Heart right ventricle (tissue), 16 donors: ENCODE measurements at regions not wholly inside any gene's neighbourhood (a gene's known extent, or its start where the extent isn't known, plus 50 kb on each side); places are given as distances from the start of the nearest gene placed in this dataset.

Experiments used
- ATAC-seq, 8 donors: fragments of 200-7000 bp; cut with Tn5 transposase; one replicate each; pipeline ENCODE4 v1.9.1; 2020; ENCODE audit warnings: mild to moderate bottlenecking in 8 of 8, moderate library complexity in 8 of 8, moderate number of reproducible peaks in 1 of 8
- DNase-seq, 2 donors: peaks; one replicate each; pipeline ENCODE4 v3.0.0-alpha.2; 2020
- H3K27ac ChIP-seq, 10 donors: fragments of 200-600 bp; sonication (generic) in 2 of 10; one replicate each; pipeline versions ENCODE4 v1.5.0 to v1.8.0; 2020 to 2022; ENCODE audit warnings: mild to moderate bottlenecking in 3 of 10
- H3K27me3 ChIP-seq, 7 donors: fragments of 200-600 bp; one replicate each; pipeline ENCODE4 v1.8.0; 2021 to 2022; ENCODE audit warnings: mild to moderate bottlenecking in 2 of 7
- H3K36me3 ChIP-seq, 9 donors: fragments of 200-600 bp; sonication (generic) in 1 of 9; one replicate each; pipeline versions ENCODE4 v1.5.0 to v1.8.0; 2020 to 2022; ENCODE audit warnings: mild to moderate bottlenecking in 2 of 9
- H3K4me1 ChIP-seq, 9 donors: fragments of 200-600 bp; sonication (generic) in 1 of 9; one replicate each; pipeline versions ENCODE4 v1.5.0 to v1.8.0; 2020 to 2022; ENCODE audit warnings: mild to moderate bottlenecking in 4 of 9
- H3K4me3 ChIP-seq, 10 donors: fragments of 200-600 bp; sonication (generic) in 2 of 10; one replicate each; pipeline versions ENCODE4 v1.5.0 to v1.8.0; 2020 to 2022; ENCODE audit warnings: mild to moderate bottlenecking in 7 of 10, moderate library complexity in 2 of 10
- H3K9me3 ChIP-seq, 11 donors: fragments of 200-600 bp in 10 of 11; sonication (generic) in 2 of 11; one replicate each; pipeline versions ENCODE4 v1.5.0 to v1.8.0; 2013 to 2022; ENCODE audit warnings: mild to moderate bottlenecking in 2 of 11, control low read depth in 1 of 11, moderate library complexity in 1 of 11
- WGBS, 2 donors: extraction: QIAGEN DNeasy Blood & Tissue Kit; methylation state at CpG; one replicate each; pipeline ENCODE4 v1.1.7; 2013; ENCODE audit warnings: inconsistent platforms in 1 of 2; 5-methylcytosine and 5-hydroxymethylcytosine counted together
- intact Hi-C, 10 donors: fragments of 100-400 bp; cut with DNase I; formaldehyde crosslinking; loops; one replicate each; pipeline versions ENCODE4 v1.11.1 to v1.14.2; 2022
- TF ChIP-seq, protein P1 (sequence below), 9 donors: fragments of 200-600 bp; sonication (generic) in 2 of 9; IDR thresholded peaks; one replicate each; pipeline versions ENCODE4 v1.5.0 to v1.8.0; 2021 to 2022; ENCODE audit warnings: antibody characterized with exemption in 9 of 9, mild to moderate bottlenecking in 5 of 9, moderate library complexity in 1 of 9
- donor health status: Arrhythmogenic right ventricular cardiomyopathy.
- donor health status: ischemic (EF 13 %, LVEDD 7.1; RV severe dilation, severe dysfunction).
- donor health status: healthy with polysubstance abuse.
- donor health status: DM: no; HTN: yes; CAD: no.
- donor health status: DM: no; HTN: no; CAD: no.
- donor health status: ischemic (EF 25% LVEDD 6.9; RV normal size, moderate dysfunction).
- donor health status: ischemic (EF 25% LVEDD 5.7; RV mildly dilated, moderate dysfunction).
- donor health status: healthy.
- donor health status: DM: yes; HTN: yes; CAD: no.
- donor health status: Ischemic cardiomyopathy.
- donor health status: ischemic (EF 35%, LVEDD 5.7; RV mildly dilated, moderate dysfunction).
- donor health status: nonischemic (EF 11% LVEDD 7.7; RV severe dilation, severe dysfunction).
- donor health status: DM: yes; HTN: yes; CAD: no.
- donor health status: PGD.
- donor health status: ischemic (EF 29% LVEDD 5.4; RV normal size, mild dysfunction).
- donor health status: nonischemic (EF 23%, LVEDD 6.1; RV moderate dilation, normal function).

DNA sequence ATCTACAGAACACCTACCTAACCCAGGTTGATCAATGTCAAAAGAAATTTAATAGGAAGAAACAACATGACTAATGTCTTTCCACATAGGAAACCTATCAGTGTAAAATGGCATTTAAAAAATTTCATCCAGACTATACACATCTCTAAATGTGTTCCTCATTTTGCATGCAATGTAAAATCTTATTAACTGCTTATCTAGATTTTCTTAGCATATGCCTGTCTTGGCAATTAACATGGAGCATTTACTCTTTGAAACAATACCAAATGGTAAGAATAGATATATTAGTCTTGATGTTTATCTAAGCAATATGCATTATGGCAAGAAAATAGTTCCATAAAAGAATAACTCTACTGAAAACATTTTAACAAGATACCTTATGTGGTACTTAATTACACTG is 199.8 kb downstream of the TRAM1L1 start:
- no peaks in the 10 kb centered on the region for H3K36me3 ChIP-seq
- intact Hi-C loops: no loop called here
- no peaks in the 10 kb centered on the region for H3K9me3 ChIP-seq
- H3K4me3 ChIP-seq: no peak overlapping the region
- H3K27ac ChIP-seq: no peak overlapping the region
- ATAC-seq (no peak), DNase-seq (no peak)
- H3K4me1 ChIP-seq: no peaks in the 10 kb centered on the region
- TF ChIP-seq, protein P1, sequence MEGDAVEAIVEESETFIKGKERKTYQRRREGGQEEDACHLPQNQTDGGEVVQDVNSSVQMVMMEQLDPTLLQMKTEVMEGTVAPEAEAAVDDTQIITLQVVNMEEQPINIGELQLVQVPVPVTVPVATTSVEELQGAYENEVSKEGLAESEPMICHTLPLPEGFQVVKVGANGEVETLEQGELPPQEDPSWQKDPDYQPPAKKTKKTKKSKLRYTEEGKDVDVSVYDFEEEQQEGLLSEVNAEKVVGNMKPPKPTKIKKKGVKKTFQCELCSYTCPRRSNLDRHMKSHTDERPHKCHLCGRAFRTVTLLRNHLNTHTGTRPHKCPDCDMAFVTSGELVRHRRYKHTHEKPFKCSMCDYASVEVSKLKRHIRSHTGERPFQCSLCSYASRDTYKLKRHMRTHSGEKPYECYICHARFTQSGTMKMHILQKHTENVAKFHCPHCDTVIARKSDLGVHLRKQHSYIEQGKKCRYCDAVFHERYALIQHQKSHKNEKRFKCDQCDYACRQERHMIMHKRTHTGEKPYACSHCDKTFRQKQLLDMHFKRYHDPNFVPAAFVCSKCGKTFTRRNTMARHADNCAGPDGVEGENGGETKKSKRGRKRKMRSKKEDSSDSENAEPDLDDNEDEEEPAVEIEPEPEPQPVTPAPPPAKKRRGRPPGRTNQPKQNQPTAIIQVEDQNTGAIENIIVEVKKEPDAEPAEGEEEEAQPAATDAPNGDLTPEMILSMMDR (IDR thresholded peaks at IDR 0.05): no peak
- H3K27me3 ChIP-seq: no peaks in the 10 kb centered on the region

DNA sequence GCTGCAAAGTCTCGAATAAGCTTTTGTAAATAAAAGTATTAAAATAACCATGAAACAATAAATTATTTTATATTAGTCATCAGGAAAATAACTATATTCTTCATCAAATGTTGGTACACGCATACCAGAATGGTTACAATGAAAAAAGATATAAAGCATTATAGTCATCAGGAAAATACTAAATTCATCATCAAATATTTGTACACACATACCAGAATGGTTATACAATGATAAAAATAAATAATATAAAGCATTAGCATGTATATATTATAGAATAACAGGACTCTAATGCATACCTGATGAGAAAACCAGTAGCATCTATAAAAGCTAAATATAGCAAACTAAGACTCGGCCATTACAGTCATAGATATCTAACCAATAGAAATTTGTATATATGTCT is 202.9 kb downstream of the TRAM1L1 start:
- no peaks in the 10 kb centered on the region for H3K9me3 ChIP-seq
- ATAC-seq: no peak
- no peaks in the 10 kb centered on the region for H3K4me1 ChIP-seq
- no peak overlapping the region for H3K27ac ChIP-seq
- TF ChIP-seq, protein P1 (IDR thresholded peaks at IDR 0.05): no peak
- DNase-seq: no peak
- no peak overlapping the region for H3K4me3 ChIP-seq
- no peaks in the 10 kb centered on the region for H3K36me3 ChIP-seq
- intact Hi-C loops: no loop called here
- WGBS, 2 donors: 86 to 90% methylated on average over 3 of the region's 3 CpGs
- no peaks in the 10 kb centered on the region for H3K27me3 ChIP-seq

DNA sequence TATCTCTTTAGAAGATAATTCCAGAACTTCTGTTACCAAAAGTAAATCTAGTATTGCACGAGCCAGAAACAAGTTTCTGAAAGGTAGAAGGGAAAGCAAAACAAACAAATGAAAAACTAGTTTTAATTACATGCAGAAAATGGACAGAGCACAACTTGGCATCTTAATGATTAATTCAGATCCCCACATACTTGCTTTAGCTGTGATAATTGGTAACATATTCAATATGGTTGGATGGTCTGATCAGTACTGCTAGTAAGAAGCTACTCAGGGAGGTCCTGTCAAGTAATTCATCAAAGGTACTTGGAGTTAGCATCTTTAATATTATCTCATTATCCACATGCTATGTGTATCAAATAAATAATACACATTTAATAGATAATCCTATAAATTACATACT is 204.3 kb downstream of the TRAM1L1 start:
- TF ChIP-seq, protein P1 (IDR thresholded peaks at IDR 0.05): no peak
- ATAC-seq (no peak), DNase-seq (no peak)
- Histone ChIP-seq H3K27ac (no peak overlapping the region), H3K36me3 (no peaks in the 10 kb centered on the region), H3K9me3 (no peaks in the 10 kb centered on the region), H3K27me3 (no peaks in the 10 kb centered on the region), H3K4me1 (no peaks in the 10 kb centered on the region), H3K4me3 (no peak overlapping the region)
- 34 to 36% methylated on average over 1 of the region's 1 CpG for WGBS, 2 donors
- intact Hi-C loops: no loop called here

DNA sequence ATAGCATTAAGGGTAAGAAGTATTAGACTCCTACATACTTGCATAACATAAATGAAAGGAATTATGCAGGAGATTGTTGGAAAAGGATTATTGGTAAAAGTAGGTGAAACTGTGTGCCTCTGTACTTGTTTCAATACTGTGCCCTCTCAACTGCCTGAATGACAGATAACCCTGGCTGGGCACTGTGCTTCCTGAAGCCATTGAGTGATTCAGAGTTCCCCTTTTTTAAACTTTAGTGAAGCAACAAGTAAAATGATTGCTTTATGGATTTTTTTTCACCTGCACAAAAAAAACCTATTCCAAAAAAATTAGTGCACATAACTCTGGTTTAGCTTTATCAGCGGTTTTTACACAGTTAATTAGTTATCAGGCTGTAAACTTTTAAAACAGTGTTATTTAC is 204.8 kb downstream of the TRAM1L1 start:
- 62 to 68% methylated on average over 1 of the region's 1 CpG for WGBS, 2 donors

More for the DNA sequence above, 204.8 kb downstream of the TRAM1L1 start:
- intact Hi-C loops: no loop called here
- Histone ChIP-seq H3K4me1 (no peaks in the 10 kb centered on the region), H3K36me3 (no peaks in the 10 kb centered on the region), H3K27me3 (no peaks in the 10 kb centered on the region), H3K9me3 (no peaks in the 10 kb centered on the region), H3K27ac (no peak overlapping the region), H3K4me3 (no peak overlapping the region)
- ATAC-seq: no peak
- DNase-seq: no peak
- TF ChIP-seq, protein P1 (IDR thresholded peaks at IDR 0.05): no peak
